ENCODE measurements at regions not wholly inside any gene's neighbourhood (a gene's known extent, or its start where the extent isn't known, plus 50 kb on each side); places are given as distances from the start of the nearest gene placed in this dataset.

- DNase-seq (ENCODE audit: low read depth) = peak; percentile 19
Measured at GRCh38 chr3:157581371-157581770, 78.2 kb upstream of the VEPH1 start.

GRCh38 chr3:157578181-157578580, 75.0 kb upstream of the VEPH1 start:
- no peak for DNase-seq (ENCODE audit: low read depth)

- no peak for DNase-seq (ENCODE audit: low read depth)
Measured at GRCh38 chr3:157574531-157574930, 71.3 kb upstream of the VEPH1 start.

- peak; percentile 18 for DNase-seq (ENCODE audit: low read depth)
Measured at GRCh38 chr3:157573780-157574378, 70.7 kb upstream of the VEPH1 start.

- DNase-seq (ENCODE audit: low read depth) = no peak
Measured at GRCh38 chr3:157573281-157573680, 70.1 kb upstream of the VEPH1 start.

- DNase-seq (ENCODE audit: low read depth) = peak; percentile 65
Measured at GRCh38 chr3:157572559-157573270, 69.5 kb upstream of the VEPH1 start.

- no peak for DNase-seq (ENCODE audit: low read depth)
Measured at GRCh38 chr3:157566596-157566995, 63.4 kb upstream of the VEPH1 start.

- no peak for DNase-seq (ENCODE audit: low read depth)
Measured at GRCh38 chr3:157559401-157559800, 56.2 kb upstream of the VEPH1 start.
